Mucosa of rectum (tissue), 2 donors: ENCODE measurements at regions not wholly inside any gene's neighbourhood (a gene's known extent, or its start where the extent isn't known, plus 50 kb on each side); places are given as distances from the start of the nearest gene placed in this dataset.
"Not testable (repeated sequence)": the region's sequence is repeated elsewhere in the genome, so short reads cannot be mapped to it uniquely, and the experiment has no call there.

ENCODE experiments used
- H3K27ac ChIP-seq, 2 donors: one replicate each; pipeline ENCODE4 v1.7.0; 2013; ENCODE audit warnings: inconsistent platforms in 2 of 2, low read depth in 2 of 2, low read length in 2 of 2
- H3K27me3 ChIP-seq, 2 donors: one replicate each; pipeline ENCODE4 v1.7.0; 2013; ENCODE audit warnings: low read length in 2 of 2; ENCODE audit not compliant: control insufficient read depth in 2 of 2, insufficient read depth in 2 of 2
- H3K36me3 ChIP-seq, 2 donors: one replicate each; pipeline ENCODE4 v1.7.0; 2013; ENCODE audit warnings: low read length in 2 of 2; ENCODE audit not compliant: control insufficient read depth in 2 of 2, insufficient read depth in 2 of 2
- H3K4me1 ChIP-seq, 2 donors: one replicate each; pipeline ENCODE4 v1.7.0; 2013; ENCODE audit warnings: low read length in 2 of 2, mild to moderate bottlenecking in 1 of 2; ENCODE audit not compliant: control insufficient read depth in 2 of 2, insufficient read depth in 2 of 2
- H3K4me3 ChIP-seq, 2 donors: one replicate each; pipeline ENCODE4 v1.7.0; 2013; ENCODE audit warnings: low read length in 2 of 2
- H3K9ac ChIP-seq, 2 donors: one replicate each; pipeline ENCODE4 v1.7.0; 2013; ENCODE audit warnings: low read length in 2 of 2, low read depth in 1 of 2, mild to moderate bottlenecking in 1 of 2
- H3K9me3 ChIP-seq, 2 donors: one replicate each; pipeline ENCODE4 v1.7.0; 2013; ENCODE audit warnings: low read length in 2 of 2; ENCODE audit not compliant: control insufficient read depth in 2 of 2
- donor health status: healthy.
- donor health status: Normal muscosa, but diverticular disease.

DNA sequence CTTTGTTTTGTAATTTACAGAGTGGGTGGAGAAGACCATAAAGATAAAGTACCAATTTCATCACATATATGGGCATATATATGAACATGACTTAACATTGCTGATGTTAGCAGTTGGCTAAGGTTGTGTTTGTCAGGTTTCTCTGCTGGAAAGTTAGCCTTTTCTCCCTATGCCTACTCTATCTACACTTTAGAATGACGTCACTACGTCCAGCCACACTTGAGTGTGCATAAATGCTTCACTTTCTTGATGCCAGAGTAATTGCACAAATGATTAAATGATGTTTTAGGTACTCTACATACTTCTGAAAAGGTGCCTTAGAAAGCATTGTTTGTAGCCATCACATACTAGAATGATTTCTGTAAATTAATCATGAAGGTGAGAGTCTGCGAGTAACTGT is 759.2 kb upstream of the MGAT4C start:
- Histone ChIP-seq H3K9ac (no peak overlapping the region), H3K4me3 (no peak overlapping the region), H3K27ac (no peak overlapping the region), H3K27me3 (no peaks in the 10 kb centered on the region), H3K36me3 (no peaks in the 10 kb centered on the region), H3K4me1 (no peaks in the 10 kb centered on the region), H3K9me3 (peaks cover 0 to 5% of the 10 kb centered on the region in 2 donors)

DNA sequence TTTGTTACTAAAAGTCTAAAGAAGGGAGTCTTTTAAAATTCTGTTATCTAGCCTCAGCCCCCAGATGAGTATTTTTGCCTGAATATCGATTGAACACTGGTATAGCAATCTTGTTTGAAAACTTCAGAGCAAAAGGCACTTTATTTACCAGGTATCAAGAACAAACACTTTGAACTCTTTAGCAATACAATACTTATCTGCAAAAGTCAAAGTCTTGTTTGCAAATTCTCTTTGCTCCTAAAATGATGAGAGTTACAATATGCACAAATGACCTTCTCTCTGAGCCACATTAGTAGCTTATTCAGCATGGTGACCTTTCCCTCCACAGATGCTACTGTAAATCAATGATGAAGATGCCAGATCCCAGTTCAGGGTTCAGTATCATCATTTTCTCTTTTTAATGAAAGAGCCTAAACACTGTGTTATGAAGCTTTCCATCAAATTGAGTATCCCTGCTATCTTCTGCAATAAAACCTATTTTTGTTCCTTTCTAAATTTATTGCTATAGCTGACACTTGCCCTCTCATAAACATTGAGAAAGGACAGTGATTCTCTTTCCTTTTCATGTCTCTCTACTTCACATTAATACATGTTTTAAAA is 752.7 kb upstream of the MGAT4C start:
- H3K9ac ChIP-seq, result no peak overlapping the region
- H3K4me1 ChIP-seq, result no peaks in the 10 kb centered on the region
- H3K4me3 ChIP-seq, result no peak overlapping the region
- no peak overlapping the region for H3K27ac ChIP-seq
- no peaks in the 10 kb centered on the region for H3K36me3 ChIP-seq
- no peaks in the 10 kb centered on the region for H3K27me3 ChIP-seq
- H3K9me3 ChIP-seq, result no peaks in the 10 kb centered on the region

DNA sequence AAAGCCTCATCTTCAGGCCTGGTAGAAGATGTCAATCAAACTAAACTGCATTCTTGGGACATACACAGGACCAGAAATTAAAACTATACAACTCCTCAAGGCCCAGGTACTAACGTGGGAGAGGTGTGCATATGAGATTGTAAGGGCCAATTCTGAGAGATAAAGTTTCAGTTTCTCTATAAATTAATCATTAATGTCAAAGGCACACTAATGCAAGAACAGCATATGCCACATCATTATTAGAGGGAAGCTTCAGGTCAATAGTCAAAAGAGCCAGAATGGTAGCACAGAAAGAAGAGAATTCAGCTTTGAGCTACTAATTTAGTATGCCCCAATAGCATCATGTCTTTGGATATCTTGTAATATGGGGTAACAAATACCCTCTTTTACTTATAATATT is 744.9 kb upstream of the MGAT4C start:
- Histone ChIP-seq H3K27ac (no peak overlapping the region), H3K9me3 (no peaks in the 10 kb centered on the region), H3K9ac (no peak overlapping the region), H3K4me1 (no peaks in the 10 kb centered on the region), H3K4me3 (no peak overlapping the region), H3K27me3 (no peaks in the 10 kb centered on the region), H3K36me3 (no peaks in the 10 kb centered on the region)

DNA sequence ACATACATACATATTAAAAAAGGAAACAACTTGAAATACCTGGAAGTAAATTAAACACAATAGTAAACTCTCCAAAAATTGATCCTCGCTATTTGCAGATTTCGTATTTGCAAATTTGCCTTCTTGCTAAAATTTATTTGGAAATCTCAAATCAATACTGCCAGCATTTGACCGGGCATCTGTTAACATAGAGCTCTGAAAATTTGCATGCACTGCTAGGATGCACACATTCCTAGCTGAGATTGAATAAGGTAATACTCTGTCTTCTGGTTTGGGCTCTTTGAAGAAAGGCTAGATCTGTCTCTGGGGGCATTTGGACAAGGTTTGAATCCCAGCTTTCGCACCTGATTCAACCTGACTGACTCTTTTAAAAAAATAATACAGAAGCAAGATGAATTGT is 729.1 kb upstream of the MGAT4C start:
- no peak overlapping the region for H3K9ac ChIP-seq
- no peak overlapping the region for H3K4me3 ChIP-seq
- no peak overlapping the region for H3K27ac ChIP-seq
- no peaks in the 10 kb centered on the region for H3K36me3 ChIP-seq
- no peaks in the 10 kb centered on the region for H3K27me3 ChIP-seq
- no peaks in the 10 kb centered on the region for H3K4me1 ChIP-seq
- peaks cover 0 to 1% of the 10 kb centered on the region in 2 donors for H3K9me3 ChIP-seq

DNA sequence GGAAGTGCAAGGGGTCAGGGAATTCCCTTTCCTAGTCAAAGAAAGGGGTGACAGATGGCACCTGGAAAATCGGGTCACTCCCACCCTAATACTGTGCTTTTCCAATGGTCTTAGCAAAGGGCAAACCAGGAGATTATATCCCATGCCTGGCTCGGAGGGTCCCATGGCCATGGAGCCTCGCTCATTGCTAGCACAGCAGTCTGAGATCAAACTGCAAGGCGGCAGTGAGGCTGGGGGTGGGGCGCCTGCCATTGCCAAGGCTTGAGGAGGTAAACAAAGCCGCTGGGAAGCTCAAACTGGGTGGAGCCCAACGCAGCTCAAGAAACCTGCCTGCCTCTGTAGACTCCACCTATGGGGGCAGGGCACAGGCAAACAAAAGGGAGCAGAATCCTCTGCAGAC is 714.4 kb upstream of the MGAT4C start:
- H3K9ac ChIP-seq, H3K9me3 ChIP-seq, H3K27me3 ChIP-seq, H3K27ac ChIP-seq, H3K4me1 ChIP-seq, H3K4me3 ChIP-seq, H3K36me3 ChIP-seq: not testable (repeated sequence)

DNA sequence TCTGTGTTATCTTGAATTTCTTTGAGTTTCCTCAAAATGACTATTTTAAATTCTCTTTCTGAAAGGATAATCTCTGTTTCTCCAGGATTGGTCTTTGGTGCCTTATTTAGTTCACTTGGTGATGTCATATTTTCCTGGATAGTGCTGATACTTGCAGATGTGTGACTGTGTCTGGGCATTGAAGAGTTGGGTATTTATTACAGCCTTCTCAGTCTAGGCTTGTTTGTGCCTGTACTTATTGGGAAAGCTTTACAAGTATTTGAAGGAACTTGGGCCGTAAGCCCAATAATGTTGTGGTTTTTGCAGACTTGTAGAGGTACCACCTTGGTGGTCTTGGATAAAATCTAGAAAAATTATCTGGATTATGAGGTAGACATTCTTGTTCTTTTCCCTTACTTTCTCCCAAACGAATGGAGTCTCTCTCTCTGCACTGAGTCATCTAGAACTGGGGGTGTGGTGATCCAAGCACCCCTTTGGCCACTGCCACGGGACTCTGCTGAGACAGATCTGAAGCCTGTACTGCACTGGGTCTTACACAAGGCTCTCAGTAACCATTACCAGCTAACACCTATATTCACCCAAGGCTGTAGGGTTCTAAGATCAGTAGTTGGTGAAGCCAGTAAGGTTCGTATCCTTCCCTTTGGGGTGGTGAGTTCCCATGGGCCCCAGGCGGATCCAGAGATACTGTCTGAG is 703.7 kb upstream of the MGAT4C start:
- Histone ChIP-seq H3K9me3 (peaks cover 0 to 6% of the 10 kb centered on the region in 2 donors), H3K4me3 (no peak overlapping the region), H3K4me1 (no peaks in the 10 kb centered on the region), H3K27ac (no peak overlapping the region), H3K36me3 (no peaks in the 10 kb centered on the region), H3K27me3 (no peaks in the 10 kb centered on the region), H3K9ac (no peak overlapping the region)

DNA sequence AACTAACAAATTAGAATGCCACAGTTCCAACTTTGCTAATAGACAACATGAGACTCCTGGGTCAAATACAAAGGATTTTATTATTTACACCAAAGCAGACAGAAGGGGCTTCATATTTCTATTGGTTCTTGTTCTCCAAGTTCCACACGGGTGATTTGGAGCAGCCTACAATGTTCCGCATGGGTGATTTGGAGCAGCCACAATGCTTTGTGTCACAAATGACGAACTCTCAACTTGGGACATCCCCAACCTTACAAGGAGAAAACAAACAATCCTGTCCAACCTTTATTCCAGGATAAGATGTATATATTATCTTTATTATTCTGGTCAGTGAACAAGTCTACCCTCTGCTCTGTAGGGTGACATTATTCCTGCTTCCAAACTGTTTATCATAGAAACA is 694.3 kb upstream of the MGAT4C start:
- Histone ChIP-seq H3K4me1 (no peaks in the 10 kb centered on the region), H3K27me3 (no peaks in the 10 kb centered on the region), H3K4me3 (no peak overlapping the region), H3K9ac (no peak overlapping the region), H3K36me3 (no peaks in the 10 kb centered on the region), H3K27ac (no peak overlapping the region), H3K9me3 (peaks cover 0 to 2% of the 10 kb centered on the region in 2 donors)

DNA sequence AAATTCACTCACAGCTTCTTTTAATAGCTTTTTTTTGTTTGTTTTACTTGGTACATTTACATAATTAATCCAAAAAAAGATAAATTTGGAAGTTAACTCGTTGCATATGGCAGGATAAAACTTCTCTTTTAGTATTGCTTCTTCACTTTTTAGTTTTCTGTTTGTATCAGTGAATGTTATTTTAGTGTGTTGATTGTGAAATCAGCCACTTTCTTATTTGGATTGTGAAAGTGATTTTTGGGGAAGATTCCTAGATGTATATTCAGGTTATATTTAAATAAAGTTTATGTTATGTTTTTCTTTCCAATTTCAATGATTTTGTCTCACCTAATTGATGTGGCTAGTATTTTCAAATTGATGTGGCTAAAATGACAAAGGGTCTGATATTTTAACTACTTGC is 693.9 kb upstream of the MGAT4C start:
- no peak overlapping the region for H3K27ac ChIP-seq
- H3K4me3 ChIP-seq, result no peak overlapping the region
- no peaks in the 10 kb centered on the region for H3K27me3 ChIP-seq
- H3K4me1 ChIP-seq, result no peaks in the 10 kb centered on the region
- no peaks in the 10 kb centered on the region for H3K36me3 ChIP-seq
- H3K9me3 ChIP-seq, result peaks cover 0 to 2% of the 10 kb centered on the region in 2 donors
- H3K9ac ChIP-seq, result no peak overlapping the region

DNA sequence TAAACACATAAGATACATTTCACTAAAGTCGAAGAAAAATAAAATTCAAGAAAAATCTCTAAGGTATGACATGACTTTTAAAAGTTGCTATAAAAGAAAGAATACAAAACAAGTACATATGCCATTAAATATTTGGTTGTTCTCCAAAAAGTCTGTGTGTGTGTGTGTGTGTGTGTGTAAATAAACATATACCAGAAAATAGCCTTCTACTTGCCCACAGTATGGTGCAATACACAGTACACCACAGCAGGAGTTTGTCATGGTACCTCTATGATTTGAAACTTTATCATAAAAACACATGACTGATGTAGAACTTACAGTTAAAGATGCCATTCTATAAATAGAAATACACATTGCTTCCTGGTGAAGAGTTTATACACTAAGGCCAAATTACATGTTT is 692.7 kb upstream of the MGAT4C start:
- Histone ChIP-seq H3K36me3 (no peaks in the 10 kb centered on the region), H3K27ac (no peak overlapping the region), H3K9me3 (peaks cover 0 to 2% of the 10 kb centered on the region in 2 donors), H3K4me3 (no peak overlapping the region), H3K9ac (no peak overlapping the region), H3K27me3 (no peaks in the 10 kb centered on the region), H3K4me1 (no peaks in the 10 kb centered on the region)

DNA sequence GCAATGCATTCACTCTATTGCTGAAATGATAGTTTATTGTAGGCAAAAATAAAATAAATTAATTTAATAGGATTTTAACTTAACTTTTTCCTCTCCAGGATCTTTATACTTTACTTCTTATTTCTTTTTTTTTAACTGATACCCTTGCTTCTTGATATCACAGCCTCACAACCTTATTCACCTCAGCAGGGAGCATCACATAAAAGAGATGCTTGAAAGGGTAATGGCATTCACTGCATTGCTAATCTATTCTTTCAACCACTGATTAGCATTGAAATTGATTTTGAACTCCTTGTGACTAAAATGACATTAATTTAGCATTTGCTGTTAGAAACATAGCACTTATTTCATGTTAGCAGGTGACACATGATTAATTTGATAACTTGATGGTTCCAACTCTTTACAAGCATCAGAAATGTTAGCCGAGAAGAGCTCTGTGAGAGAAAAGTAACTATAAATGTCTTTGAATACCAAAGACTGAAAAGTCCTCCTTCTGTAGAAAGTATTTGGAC is 689.5 kb upstream of the MGAT4C start:
- no peak overlapping the region for H3K9ac ChIP-seq
- no peaks in the 10 kb centered on the region for H3K27me3 ChIP-seq
- no peaks in the 10 kb centered on the region for H3K4me1 ChIP-seq
- H3K36me3 ChIP-seq, result no peaks in the 10 kb centered on the region
- H3K4me3 ChIP-seq, result no peak overlapping the region
- no peak overlapping the region for H3K27ac ChIP-seq
- peaks cover 0 to 2% of the 10 kb centered on the region in 2 donors for H3K9me3 ChIP-seq
